HL-60 (cell line): ENCODE measurements at regions not wholly inside any gene's neighbourhood (a gene's known extent, or its start where the extent isn't known, plus 50 kb on each side); places are given as distances from the start of the nearest gene placed in this dataset.

Experiments
- DNase-seq, 2 experiments: peaks; one replicate each; pipeline ENCODE4 v3.0.0-alpha.2; 2010 to 2020; ENCODE audit warnings: low read depth in 1 of 2, low spot score in 1 of 2
- H3K27ac ChIP-seq: fragments of 250-450 bp; sonication (Bioruptor Pico); replicated peaks from 2 replicates; pipeline ENCODE4 v1.5.1; 2020; ENCODE audit warnings: mild to moderate bottlenecking, moderate library complexity
- H3K27me3 ChIP-seq: fragments of 250-450 bp; sonication (Bioruptor Pico); 2 replicates; pipeline ENCODE4 v1.5.1; 2021; ENCODE audit warnings: mild to moderate bottlenecking, moderate library complexity; ENCODE audit not compliant: insufficient read depth, poor library complexity, severe bottlenecking
- H3K4me3 ChIP-seq: replicated peaks from 2 replicates; pipeline ENCODE4 v1.5.1; 2011; ENCODE audit warnings: mild to moderate bottlenecking, control low read depth, low read length; ENCODE audit not compliant: insufficient read depth
- CTCF ChIP-seq: IDR thresholded peaks from one replicate; pipeline ENCODE4 v1.5.1; 2011; ENCODE audit warnings: low read length, control low read depth, inconsistent platforms; ENCODE audit not compliant: insufficient read depth
- GABPA ChIP-seq: IDR thresholded peaks from 2 replicates; pipeline ENCODE4 v1.6.1; 2012; ENCODE audit warnings: low read depth
- POLR2AphosphoS5 ChIP-seq: IDR thresholded peaks from 2 replicates; pipeline ENCODE4 v1.6.1; 2012; ENCODE audit warnings: low read depth
- REST ChIP-seq: IDR thresholded peaks from 2 replicates; pipeline ENCODE4 v1.6.1; 2012; ENCODE audit warnings: low read depth; ENCODE audit not compliant: insufficient replicate concordance
- SPI1 ChIP-seq: IDR thresholded peaks from 2 replicates; pipeline ENCODE4 v1.6.1; 2012; ENCODE audit warnings: low read depth, mild to moderate bottlenecking, borderline replicate concordance

DNA sequence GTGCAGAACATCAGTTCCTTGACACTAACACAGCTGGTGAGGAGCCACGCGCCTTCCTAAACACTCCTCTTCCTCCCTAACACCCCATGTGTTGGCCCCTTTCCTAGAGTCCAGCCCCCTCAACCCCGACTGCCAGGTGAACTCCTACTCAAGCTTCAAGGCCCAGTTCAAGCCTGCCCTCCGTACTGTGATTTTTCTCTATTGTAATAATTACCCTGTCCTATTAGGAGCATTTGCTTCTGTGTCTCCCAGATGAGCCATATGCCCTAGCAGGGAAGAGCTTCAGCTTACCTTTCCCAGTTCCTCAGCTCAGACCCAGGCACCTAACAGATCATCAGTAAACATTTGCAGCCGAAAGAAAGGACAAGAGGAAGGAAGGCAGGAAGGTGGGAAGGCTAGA lies 130.6 kb upstream of the SALL3 start:
- no peak overlapping the region for H3K27ac ChIP-seq
- H3K27me3 ChIP-seq: no peaks in the 10 kb centered on the region
- TF ChIP-seq SPI1: no peak
- no peak for TF ChIP-seq GABPA
- TF ChIP-seq REST: no peak
- TF ChIP-seq POLR2AphosphoS5: no peak
- TF ChIP-seq CTCF: no peak
- no peak overlapping the region for H3K4me3 ChIP-seq
- DNase-seq: no peak

DNA sequence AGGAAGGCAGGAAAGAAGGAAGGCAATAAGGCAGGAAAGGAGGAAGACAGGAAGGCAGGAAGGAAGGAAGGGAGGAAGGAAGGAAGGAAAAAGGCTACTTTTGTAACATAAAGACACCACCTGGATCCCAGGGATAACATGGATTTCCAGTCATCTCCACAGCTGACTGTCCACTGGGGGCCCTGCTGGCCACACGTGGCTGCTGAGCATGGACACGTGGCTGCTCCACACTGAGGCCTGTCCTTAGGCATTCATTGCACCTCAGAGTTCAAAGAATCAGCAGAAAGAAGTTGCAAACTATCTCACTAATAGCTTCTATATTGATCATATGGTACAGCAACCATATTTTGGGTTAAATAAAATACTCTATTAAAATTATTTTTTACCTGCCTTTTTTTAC lies 130.2 kb upstream of the SALL3 start:
- TF ChIP-seq CTCF (no peak), REST (no peak), POLR2AphosphoS5 (no peak)
- Histone ChIP-seq H3K27ac (no peak overlapping the region), H3K4me3 (no peak overlapping the region), H3K27me3 (no peaks in the 10 kb centered on the region)
- DNase-seq: no peak

DNA sequence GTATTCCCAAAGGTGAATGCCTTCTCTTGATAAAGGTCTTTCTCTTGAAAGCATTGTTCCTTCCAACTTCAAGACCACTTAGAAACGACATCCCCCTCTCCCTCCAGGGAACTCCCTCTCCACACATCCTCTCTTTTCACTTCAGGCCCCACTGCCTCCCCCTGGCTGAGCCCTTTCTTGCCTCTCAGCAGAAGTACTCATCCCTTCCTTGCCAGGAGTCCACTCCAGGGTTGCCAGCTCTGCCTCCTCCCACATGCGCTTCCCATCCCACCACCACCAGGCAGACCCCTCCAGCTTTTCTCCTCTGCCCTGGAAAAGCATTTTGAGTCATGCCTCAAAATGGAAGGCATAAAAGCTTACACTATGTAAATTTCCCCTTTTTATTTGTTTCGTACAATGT lies 126.3 kb upstream of the SALL3 start:
- no peak overlapping the region for H3K4me3 ChIP-seq
- no peak for DNase-seq
- no peaks in the 10 kb centered on the region for H3K27me3 ChIP-seq
- TF ChIP-seq REST: no peak
- no peak for TF ChIP-seq CTCF
- no peak for TF ChIP-seq SPI1
- no peak for TF ChIP-seq POLR2AphosphoS5
- no peak overlapping the region for H3K27ac ChIP-seq
